ENCODE measurements at regions not wholly inside any gene's neighbourhood (a gene's known extent, or its start where the extent isn't known, plus 50 kb on each side); places are given as distances from the start of the nearest gene placed in this dataset.

- TF ChIP-seq, protein P1, sequence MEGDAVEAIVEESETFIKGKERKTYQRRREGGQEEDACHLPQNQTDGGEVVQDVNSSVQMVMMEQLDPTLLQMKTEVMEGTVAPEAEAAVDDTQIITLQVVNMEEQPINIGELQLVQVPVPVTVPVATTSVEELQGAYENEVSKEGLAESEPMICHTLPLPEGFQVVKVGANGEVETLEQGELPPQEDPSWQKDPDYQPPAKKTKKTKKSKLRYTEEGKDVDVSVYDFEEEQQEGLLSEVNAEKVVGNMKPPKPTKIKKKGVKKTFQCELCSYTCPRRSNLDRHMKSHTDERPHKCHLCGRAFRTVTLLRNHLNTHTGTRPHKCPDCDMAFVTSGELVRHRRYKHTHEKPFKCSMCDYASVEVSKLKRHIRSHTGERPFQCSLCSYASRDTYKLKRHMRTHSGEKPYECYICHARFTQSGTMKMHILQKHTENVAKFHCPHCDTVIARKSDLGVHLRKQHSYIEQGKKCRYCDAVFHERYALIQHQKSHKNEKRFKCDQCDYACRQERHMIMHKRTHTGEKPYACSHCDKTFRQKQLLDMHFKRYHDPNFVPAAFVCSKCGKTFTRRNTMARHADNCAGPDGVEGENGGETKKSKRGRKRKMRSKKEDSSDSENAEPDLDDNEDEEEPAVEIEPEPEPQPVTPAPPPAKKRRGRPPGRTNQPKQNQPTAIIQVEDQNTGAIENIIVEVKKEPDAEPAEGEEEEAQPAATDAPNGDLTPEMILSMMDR (IDR thresholded peaks at IDR 0.05; ENCODE audit: insufficient read depth, low read length, severe bottlenecking) = no peak
- no peak overlapping the region for H3K4me3 ChIP-seq (ENCODE audit: low read depth, low read length)
- FAIRE-seq = no peak
- no peaks in the 10 kb centered on the region for H3K36me3 ChIP-seq (ENCODE audit: control insufficient read depth, insufficient read depth, low read length)
- H3K27me3 ChIP-seq (ENCODE audit: control insufficient read depth, insufficient read depth, low read length) = no peaks in the 10 kb centered on the region
- no peak for DNase-seq (ENCODE audit: low read depth)
Observed at GRCh38 chr13:107765724-107766401, 449.5 kb downstream of the LIG4 start.

DNA sequence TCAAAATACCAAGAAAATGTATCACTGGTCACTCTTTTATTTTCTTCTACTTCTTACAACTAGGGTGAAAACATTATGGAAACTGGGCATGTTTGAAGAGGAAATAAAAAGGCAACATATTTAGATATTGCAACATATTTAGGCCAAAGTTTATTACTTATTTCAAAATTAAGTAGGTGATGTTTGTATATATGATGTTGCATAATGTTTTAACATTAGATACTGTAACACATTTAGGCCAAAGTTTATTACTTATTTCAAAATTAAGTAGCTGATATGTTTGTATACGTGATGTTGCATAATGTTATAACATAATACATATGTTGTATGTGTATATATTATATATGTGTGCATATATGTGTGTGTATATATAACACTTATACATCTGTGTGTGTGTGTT, 451.3 kb downstream of the LIG4 start:
- Histone ChIP-seq H3K27me3 (ENCODE audit: control insufficient read depth, insufficient read depth, low read length) (no peaks in the 10 kb centered on the region), H3K36me3 (ENCODE audit: control insufficient read depth, insufficient read depth, low read length) (no peaks in the 10 kb centered on the region), H3K4me3 (ENCODE audit: low read depth, low read length) (no peak overlapping the region)
- DNase-seq (ENCODE audit: low read depth) = no peak
- TF ChIP-seq, protein P1 (IDR thresholded peaks at IDR 0.05; ENCODE audit: insufficient read depth, low read length, severe bottlenecking) = no peak
- no peak for FAIRE-seq

GRCh38 chr13:107753748-107754147, 461.6 kb downstream of the LIG4 start:
- FAIRE-seq (no peak), DNase-seq (ENCODE audit: low read depth) (no peak)
- Histone ChIP-seq H3K4me3 (ENCODE audit: low read depth, low read length) (no peak overlapping the region), H3K36me3 (ENCODE audit: control insufficient read depth, insufficient read depth, low read length) (no peaks in the 10 kb centered on the region), H3K27me3 (ENCODE audit: control insufficient read depth, insufficient read depth, low read length) (no peaks in the 10 kb centered on the region)
- TF ChIP-seq, protein P1 (IDR thresholded peaks at IDR 0.05; ENCODE audit: insufficient read depth, low read length, severe bottlenecking) = no peak

DNA sequence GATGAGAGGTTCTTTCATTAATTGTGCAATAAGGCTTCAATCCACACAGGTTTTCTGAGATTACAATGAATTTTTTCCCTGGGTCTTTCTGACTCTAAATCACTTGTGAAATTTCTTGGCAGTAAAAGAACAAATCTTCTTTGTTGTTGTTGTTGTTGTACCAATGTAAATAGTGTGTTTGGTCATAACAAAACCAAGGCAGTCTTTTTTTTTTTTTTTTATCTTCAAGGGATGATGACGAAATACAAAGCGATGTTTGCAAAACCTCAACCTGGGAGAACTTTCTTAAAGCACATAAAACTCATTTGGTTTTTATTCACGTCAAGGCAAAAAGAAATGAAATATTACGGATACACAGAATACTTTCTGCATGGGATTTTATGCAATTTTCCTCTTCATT, 462.0 kb downstream of the LIG4 start:
- Histone ChIP-seq H3K36me3 (ENCODE audit: control insufficient read depth, insufficient read depth, low read length) (no peaks in the 10 kb centered on the region), H3K4me3 (ENCODE audit: low read depth, low read length) (no peak overlapping the region), H3K27me3 (ENCODE audit: control insufficient read depth, insufficient read depth, low read length) (no peaks in the 10 kb centered on the region)
- DNase-seq (ENCODE audit: low read depth) (no peak), FAIRE-seq (no peak)
- TF ChIP-seq, protein P1 (IDR thresholded peaks at IDR 0.05; ENCODE audit: insufficient read depth, low read length, severe bottlenecking) = no peak

DNA sequence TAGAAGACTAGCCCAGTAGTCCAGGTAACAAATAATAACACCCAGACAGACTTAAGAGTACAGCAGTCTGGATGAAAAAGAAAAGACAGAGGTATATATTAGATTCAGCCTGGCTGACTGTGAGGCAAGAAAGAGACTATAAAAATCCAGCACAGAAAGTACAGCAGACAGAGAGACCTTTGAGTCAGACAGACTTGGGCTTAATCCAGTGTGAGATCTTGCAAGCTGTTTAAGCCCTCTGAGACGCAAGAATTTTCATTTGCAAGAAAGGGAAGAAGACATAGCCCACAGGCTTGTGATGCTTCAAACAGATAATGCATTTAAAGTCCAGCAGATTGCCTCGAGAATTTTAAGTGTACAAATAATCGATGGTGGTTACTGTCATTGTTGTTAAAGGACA, 471.4 kb downstream of the LIG4 start:
- DNase-seq (ENCODE audit: low read depth) (no peak), FAIRE-seq (no peak)
- no peak overlapping the region for H3K4me3 ChIP-seq (ENCODE audit: low read depth, low read length)
- no peaks in the 10 kb centered on the region for H3K36me3 ChIP-seq (ENCODE audit: control insufficient read depth, insufficient read depth, low read length)
- H3K27me3 ChIP-seq (ENCODE audit: control insufficient read depth, insufficient read depth, low read length) = no peaks in the 10 kb centered on the region
- TF ChIP-seq, protein P1 (IDR thresholded peaks at IDR 0.05; ENCODE audit: insufficient read depth, low read length, severe bottlenecking) = no peak

DNA sequence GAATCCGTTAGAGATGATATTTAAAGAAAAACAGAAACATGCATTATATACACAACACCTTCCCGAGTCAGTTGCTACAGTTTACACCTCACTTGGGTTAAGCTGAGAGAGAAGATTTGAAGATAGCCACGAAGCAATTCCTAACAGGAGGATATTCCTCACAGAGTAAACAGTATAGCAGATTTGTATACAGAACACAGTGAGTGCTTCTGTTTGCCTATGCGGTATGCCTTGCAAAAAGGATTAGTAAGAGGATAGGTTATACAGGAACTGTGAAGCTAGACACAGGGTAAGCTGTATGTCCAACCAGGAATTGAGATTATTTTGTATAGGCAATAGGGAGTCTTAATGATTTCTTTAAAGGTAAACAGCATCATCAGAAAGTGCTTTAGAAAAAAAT, 471.8 kb downstream of the LIG4 start:
- no peak overlapping the region for H3K4me3 ChIP-seq (ENCODE audit: low read depth, low read length)
- DNase-seq (ENCODE audit: low read depth) = no peak
- FAIRE-seq = no peak
- H3K36me3 ChIP-seq (ENCODE audit: control insufficient read depth, insufficient read depth, low read length) = no peaks in the 10 kb centered on the region
- TF ChIP-seq, protein P1 (IDR thresholded peaks at IDR 0.05; ENCODE audit: insufficient read depth, low read length, severe bottlenecking) = no peak
- H3K27me3 ChIP-seq (ENCODE audit: control insufficient read depth, insufficient read depth, low read length) = no peaks in the 10 kb centered on the region

Measured in bronchial epithelial cell (primary cell).